Renal cortical epithelial cell (primary cell): ENCODE measurements at regions not wholly inside any gene's neighbourhood (a gene's known extent, or its start where the extent isn't known, plus 50 kb on each side); places are given as distances from the start of the nearest gene placed in this dataset.

Source experiments
- DNase-seq: peaks from one replicate; pipeline ENCODE4 v3.0.0-alpha.2; 2011; ENCODE audit warnings: low read depth

GRCh38 chr9:91157883-91158282 lies 203.8 kb downstream of the AUH start:
- no peak for DNase-seq

- DNase-seq = no peak
These were observed 203.4 kb downstream of the AUH start for GRCh38 chr9:91158286-91158685.

DNA sequence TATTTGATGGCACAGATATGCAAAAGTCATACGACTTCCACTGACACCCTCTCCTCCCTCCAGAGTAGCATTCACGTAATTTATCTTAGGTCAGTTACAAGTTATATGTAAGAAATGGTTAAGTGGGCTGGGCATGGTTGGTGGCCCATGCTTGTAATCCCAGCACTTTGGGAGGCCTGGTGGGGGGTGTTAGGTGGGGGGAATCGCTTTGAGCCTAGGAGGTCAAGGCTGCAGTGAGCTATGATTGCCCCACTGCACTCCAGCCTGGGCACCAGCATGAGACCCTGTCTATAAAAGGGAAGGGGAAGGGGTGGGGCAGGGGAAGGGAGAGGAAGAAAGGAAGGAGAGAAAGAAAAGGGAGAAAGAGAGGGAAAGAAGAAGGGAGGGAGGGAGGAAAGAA lies 202.8 kb downstream of the AUH start:
- DNase-seq = no peak

GRCh38 chr9:91159664-91160121 lies 202.0 kb downstream of the AUH start:
- DNase-seq = no peak

DNA sequence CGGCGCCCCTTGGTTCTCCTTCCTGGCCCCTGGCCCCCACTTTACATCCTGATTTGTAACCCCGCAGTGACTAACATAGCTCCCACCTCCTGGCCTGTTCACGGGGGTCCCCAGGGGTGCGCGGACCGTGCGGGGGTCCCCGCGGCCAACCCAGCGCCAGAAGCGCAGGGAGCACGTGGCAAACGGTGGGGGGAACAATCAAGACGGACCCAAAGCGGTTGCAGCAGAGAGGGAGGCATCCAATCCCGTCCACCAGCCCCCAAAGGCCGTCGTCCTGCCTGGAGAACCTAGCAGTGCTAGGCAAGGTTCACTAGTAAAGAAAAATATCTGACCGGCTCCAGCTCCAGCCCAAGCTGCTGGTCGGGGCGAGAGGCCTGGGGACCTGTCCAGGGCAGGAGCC lies 201.5 kb downstream of the AUH start:
- DNase-seq = no peak

DNA sequence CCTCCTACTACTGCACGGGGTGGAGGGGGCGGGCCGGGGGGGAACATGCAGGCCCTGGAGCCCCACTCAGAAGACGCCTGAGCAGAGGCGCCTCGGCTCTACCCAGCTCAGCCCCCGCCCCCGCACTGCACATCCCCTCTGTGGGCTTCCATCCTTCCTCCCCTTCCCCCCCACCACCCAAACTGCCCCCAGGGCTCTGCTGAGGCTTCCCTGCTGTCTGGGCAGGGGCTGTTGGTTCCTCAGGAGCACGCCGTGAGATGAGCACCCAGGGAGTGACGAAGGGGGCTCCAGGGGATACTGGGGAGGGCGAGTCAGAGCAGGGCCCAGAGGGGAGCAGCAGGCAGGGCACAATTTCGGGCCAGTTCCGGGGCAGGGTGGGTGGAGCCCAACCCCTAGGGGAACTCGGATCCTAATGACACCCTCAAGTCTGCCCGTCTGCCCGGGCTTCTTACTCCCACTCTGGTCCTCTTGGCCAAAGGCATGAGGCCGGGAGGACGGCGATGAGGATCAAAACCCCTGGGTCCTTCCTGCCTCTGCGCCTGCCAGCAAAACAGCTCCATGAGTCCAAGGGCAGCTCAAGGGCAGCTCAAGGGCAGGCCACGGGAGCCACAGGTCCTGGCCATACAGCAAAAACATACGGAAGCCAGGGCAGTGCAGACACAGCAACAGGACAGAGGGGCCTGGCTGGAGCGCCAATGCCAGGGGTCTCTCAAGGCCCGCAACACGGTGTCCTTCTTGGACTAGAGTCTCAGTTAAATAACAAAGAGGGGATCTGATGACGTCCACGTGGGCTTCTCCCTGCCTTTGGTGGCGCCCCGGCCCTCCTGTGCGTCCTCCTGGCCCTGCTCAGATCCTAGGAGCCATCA lies 200.9 kb downstream of the AUH start:
- DNase-seq = no peak

DNA sequence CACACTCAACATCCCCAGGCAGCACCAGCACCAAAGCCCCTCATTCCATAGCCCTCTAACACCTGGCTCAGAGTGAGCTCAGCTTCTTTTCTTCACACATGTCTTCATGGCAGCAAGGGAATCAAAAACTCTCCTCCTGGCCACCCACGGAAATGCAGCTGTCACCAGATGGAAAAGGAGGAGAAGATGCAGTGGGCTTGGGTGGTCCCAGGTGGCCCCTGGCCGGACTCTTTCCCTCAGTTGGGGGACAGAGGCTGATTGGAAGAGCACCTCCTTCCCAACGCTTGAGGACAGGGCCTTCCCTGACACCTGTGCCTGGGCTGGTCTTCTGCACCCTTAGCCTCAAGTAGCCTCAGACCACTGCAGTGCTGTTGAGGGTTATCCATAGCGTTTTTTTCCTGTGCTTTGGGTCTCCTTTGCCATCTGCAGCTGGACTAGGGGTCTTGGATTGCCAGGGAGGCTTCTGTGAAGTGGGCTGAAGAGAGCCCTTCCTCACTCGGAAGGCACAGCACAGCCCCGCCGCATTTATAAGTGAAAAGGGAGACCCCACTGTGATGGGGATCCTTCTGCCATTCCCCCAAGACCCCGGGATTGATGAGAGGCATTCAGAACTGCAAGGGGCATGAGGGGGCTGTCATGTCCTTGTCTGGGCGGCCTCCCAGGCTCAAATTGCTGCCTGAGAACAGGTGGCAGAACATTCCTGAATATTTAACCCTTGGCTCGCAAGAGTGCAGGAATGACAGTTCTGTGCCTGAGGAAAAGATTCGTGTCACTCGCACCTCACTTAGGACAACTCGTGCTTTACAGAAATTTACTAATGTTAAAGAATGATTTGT lies 200.0 kb downstream of the AUH start:
- no peak for DNase-seq

DNA sequence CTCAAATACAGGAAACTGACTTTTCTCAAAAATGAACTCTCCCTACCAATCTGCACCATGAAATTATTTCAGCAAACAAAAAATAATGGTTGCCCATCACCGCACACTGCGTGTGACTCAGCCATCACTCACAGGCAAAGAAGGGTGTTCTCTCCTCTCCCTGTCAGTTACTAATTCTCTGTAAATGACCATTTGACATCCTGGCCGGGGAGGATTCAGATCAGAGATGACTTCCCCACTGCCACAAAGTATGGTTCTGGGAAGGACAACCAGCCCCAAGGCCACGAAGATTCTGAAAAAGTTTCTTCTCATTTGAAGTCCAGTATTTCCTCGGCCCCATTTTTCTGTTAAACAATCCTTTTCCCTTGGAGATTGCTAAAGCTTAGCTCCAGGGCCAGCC lies 199.4 kb downstream of the AUH start:
- peak; percentile 49 for DNase-seq

- no peak for DNase-seq
These were observed 198.8 kb downstream of the AUH start for GRCh38 chr9:91162784-91163443.

GRCh38 chr9:91163444-91163772 lies 198.3 kb downstream of the AUH start:
- DNase-seq = no peak

DNA sequence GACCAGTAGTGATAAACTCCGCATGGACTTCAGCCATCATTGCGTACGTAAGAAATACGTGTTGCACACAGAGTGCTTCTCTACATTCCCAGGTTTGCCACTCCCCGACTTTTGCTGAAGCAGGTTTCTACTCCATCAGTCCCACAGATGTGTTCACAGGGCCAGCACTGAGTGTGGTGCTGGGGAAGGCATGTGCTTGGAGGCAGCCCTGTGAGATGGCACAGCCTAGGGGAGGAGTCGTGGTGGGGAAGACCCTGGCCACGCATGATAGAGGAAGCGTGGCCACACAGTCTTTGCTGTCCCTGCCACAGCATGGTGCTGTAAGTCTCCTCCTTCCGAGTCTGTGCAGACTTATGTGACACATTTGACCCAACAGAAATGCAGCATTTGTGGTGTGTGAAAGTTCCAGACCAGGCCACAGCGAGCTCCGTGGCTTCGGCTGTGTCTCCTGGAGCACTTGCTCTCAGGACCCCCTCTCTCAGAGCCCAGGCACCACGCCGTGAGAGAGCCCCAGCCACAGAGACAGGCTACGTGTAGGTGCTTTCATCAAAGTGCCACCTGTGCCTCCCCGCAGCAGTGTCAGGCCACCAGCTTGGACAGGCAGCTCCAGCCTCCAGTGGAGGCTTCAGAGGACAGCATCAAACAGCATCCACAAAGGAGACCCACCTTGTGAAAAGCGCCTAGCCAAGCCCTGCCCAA lies 197.8 kb downstream of the AUH start:
- DNase-seq = no peak
